SIG-M5 treated with dmso at 0.1 percent for 504 hours (cell line): ENCODE measurements at regions not wholly inside any gene's neighbourhood (a gene's known extent, or its start where the extent isn't known, plus 50 kb on each side); places are given as distances from the start of the nearest gene placed in this dataset.
"Not testable (repeated sequence)": the region's sequence is repeated elsewhere in the genome, so short reads cannot be mapped to it uniquely, and the experiment has no call there.

Source experiments
- DNase-seq: peaks from one replicate; lab custom pipeline; 2025; ENCODE audit not compliant: unreplicated experiment; lab: John Stamatoyannopoulos, UW

GRCh38 chr1:190949939-190950338, 472.3 kb upstream of the BRINP3 start:
- DNase-seq: no peak

GRCh38 chr1:190957565-190957964, 479.9 kb upstream of the BRINP3 start:
- no peak for DNase-seq

- DNase-seq: no peak
Measured at GRCh38 chr1:190963321-190963720, 485.7 kb upstream of the BRINP3 start.

- DNase-seq: peak; percentile 22
Measured at GRCh38 chr1:190975827-190976226, 498.2 kb upstream of the BRINP3 start.

- no peak for DNase-seq
Measured at GRCh38 chr1:191002768-191003167, 525.1 kb upstream of the BRINP3 start.

- no peak for DNase-seq
Measured at GRCh38 chr1:191016765-191017164, 539.1 kb upstream of the BRINP3 start.

GRCh38 chr1:191022856-191023255, 545.2 kb upstream of the BRINP3 start:
- no peak for DNase-seq

- DNase-seq: no peak
Measured at GRCh38 chr1:191025896-191026642, 548.4 kb upstream of the BRINP3 start.

GRCh38 chr1:191026828-191027227, 549.2 kb upstream of the BRINP3 start:
- no peak for DNase-seq

GRCh38 chr1:191034132-191034531, 556.5 kb upstream of the BRINP3 start:
- DNase-seq: no peak

GRCh38 chr1:191043066-191043465, 565.4 kb upstream of the BRINP3 start:
- DNase-seq: no peak

- DNase-seq: no peak
Measured at GRCh38 chr1:191049781-191050180, 572.1 kb upstream of the BRINP3 start.

- no peak for DNase-seq
Measured at GRCh38 chr1:191052888-191053287, 575.2 kb upstream of the BRINP3 start.

- DNase-seq: no peak
Measured at GRCh38 chr1:191065346-191065745, 587.7 kb upstream of the BRINP3 start.

- no peak for DNase-seq
Measured at GRCh38 chr1:191065771-191066170, 588.1 kb upstream of the BRINP3 start.

- no peak for DNase-seq
Measured at GRCh38 chr1:191074881-191075280, 597.2 kb upstream of the BRINP3 start.

GRCh38 chr1:191083090-191083489, 605.4 kb upstream of the BRINP3 start:
- DNase-seq: not testable (repeated sequence)

- no peak for DNase-seq
Measured at GRCh38 chr1:191085121-191085520, 607.5 kb upstream of the BRINP3 start.

GRCh38 chr1:191086910-191087309, 609.2 kb upstream of the BRINP3 start:
- DNase-seq: no peak

GRCh38 chr1:191096405-191096804, 618.7 kb upstream of the BRINP3 start:
- DNase-seq: no peak

GRCh38 chr1:191099696-191100095, 622.0 kb upstream of the BRINP3 start:
- DNase-seq: no peak

GRCh38 chr1:191101960-191102359, 624.3 kb upstream of the BRINP3 start:
- DNase-seq: no peak

GRCh38 chr1:191125950-191126349, 648.3 kb upstream of the BRINP3 start:
- DNase-seq: no peak
